Spleen (tissue), 11 donors: ENCODE measurements at regions not wholly inside any gene's neighbourhood (a gene's known extent, or its start where the extent isn't known, plus 50 kb on each side); places are given as distances from the start of the nearest gene placed in this dataset.

Source experiments
- DNase-seq: peaks from one replicate; pipeline ENCODE4 v3.0.0-alpha.2; 2020
- H3K27ac ChIP-seq, 8 donors: fragments of 200-600 bp; sonication (generic) in 7 of 8; 1 replicate in 4 of 8; 2 replicates in 4 of 8; pipeline versions ENCODE4 v1.5.0 to v1.8.0; 2016 to 2021; ENCODE audit warnings: inconsistent platforms in 4 of 8, mild to moderate bottlenecking in 4 of 8, moderate library complexity in 1 of 8
- H3K27me3 ChIP-seq, 7 donors: fragments of 200-600 bp; sonication (generic) in 6 of 7; replicated peaks in 1 of 7; 1 replicate in 4 of 7; 2 replicates in 3 of 7; pipeline versions ENCODE4 v1.5.0 to v1.8.0; 2016 to 2021; ENCODE audit warnings: inconsistent platforms in 3 of 7, mild to moderate bottlenecking in 1 of 7
- H3K36me3 ChIP-seq, 6 donors: fragments of 200-600 bp; sonication (generic) in 5 of 6; 1 replicate in 4 of 6; 2 replicates in 2 of 6; pipeline versions ENCODE4 v1.5.0 to v1.8.0; 2016 to 2021; ENCODE audit warnings: inconsistent platforms in 2 of 6
- H3K4me1 ChIP-seq, 6 donors: fragments of 200-600 bp; sonication (generic) in 5 of 6; 1 replicate in 3 of 6; 2 replicates in 3 of 6; pipeline versions ENCODE4 v1.5.0 to v1.8.0; 2016 to 2021; ENCODE audit warnings: inconsistent platforms in 3 of 6
- H3K4me3 ChIP-seq, 8 donors: fragments of 200-600 bp; sonication (generic) in 7 of 8; 1 replicate in 4 of 8; 2 replicates in 4 of 8; pipeline versions ENCODE4 v1.5.0 to v1.8.0; 2016 to 2021; ENCODE audit warnings: inconsistent platforms in 4 of 8, mild to moderate bottlenecking in 4 of 8, moderate library complexity in 2 of 8
- H3K9me3 ChIP-seq, 8 donors: fragments of 200-600 bp; sonication (generic) in 7 of 8; 1 replicate in 4 of 8; 2 replicates in 4 of 8; pipeline versions ENCODE4 v1.5.0 to v1.8.0; 2016 to 2021; ENCODE audit warnings: inconsistent platforms in 4 of 8
- POLR2A ChIP-seq, 3 donors: fragments of 450-650 bp; IDR thresholded peaks; one replicate each; pipeline ENCODE4 v1.5.1; 2017; ENCODE audit warnings: antibody characterized with exemption in 3 of 3, mild to moderate bottlenecking in 1 of 3
- POLR2AphosphoS5 ChIP-seq, 3 donors: sonication (generic); formaldehyde crosslinking; IDR thresholded peaks; one replicate each; pipeline ENCODE4 v1.5.1; 2017; ENCODE audit warnings: antibody characterized with exemption in 3 of 3
- WGBS, 5 donors: extraction: QIAGEN DNeasy Blood & Tissue Kit in 3 of 5; methylation state at CpG; one replicate each; pipeline versions ENCODE4 v1.1.5 to v1.1.7; 2013 to 2018; 5-methylcytosine and 5-hydroxymethylcytosine counted together
- intact Hi-C: fragments of 100-400 bp; cut with DNase I; formaldehyde crosslinking; loops from one replicate; pipeline ENCODE4 v1.15.0; 2023; ENCODE audit warnings: low total_unique reads
- TF ChIP-seq, protein P1 (sequence below), 11 experiments: fragments of 200-600 bp in 7 of 11; fragments of 450-650 bp in 4 of 11; sonication (generic) in 4 of 11; IDR thresholded peaks in 8 of 11; conservative IDR thresholded peaks in 3 of 11; 1 replicate in 7 of 11; 2 replicates in 4 of 11; pipeline versions ENCODE4 v1.4.0 to v1.8.0; 2016 to 2021; ENCODE audit warnings: antibody characterized with exemption in 11 of 11, inconsistent platforms in 4 of 11, mild to moderate bottlenecking in 1 of 11
- donor health status: healthy with polysubstance abuse.
- donor health status: DM: no; HTN: no; CAD: no; lungs with moderate emphysema.
- donor health status: DM: no; HTN: no; CAD: no.
- donor health status: Bipolar disorder and iron deficiency.
- donor health status: healthy.
- donor health status: DM: no; HTN: no; CAD: no.
- donor health status: DM: yes; HTN: yes; CAD: no.

DNA sequence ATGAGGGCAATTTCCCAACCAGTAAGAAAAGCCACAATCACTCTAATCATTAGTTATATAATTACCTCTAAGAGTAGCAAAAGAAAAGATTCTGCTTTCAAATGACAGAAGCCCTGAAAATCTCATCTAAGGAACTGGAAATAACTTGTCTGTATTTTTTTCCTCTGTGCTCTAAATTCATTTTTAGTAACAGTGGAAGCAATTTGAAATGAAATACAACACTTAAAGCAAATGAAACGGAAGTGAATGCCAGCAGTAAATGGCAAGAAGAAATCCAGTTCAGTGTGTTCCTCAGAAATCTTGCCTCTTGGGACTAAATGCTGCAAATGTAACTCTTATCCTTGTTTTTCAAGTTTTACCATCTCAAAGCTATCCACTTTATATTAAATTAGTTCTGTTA is 294.9 kb downstream of the TAF11L14 start:
- no peak for DNase-seq

DNA sequence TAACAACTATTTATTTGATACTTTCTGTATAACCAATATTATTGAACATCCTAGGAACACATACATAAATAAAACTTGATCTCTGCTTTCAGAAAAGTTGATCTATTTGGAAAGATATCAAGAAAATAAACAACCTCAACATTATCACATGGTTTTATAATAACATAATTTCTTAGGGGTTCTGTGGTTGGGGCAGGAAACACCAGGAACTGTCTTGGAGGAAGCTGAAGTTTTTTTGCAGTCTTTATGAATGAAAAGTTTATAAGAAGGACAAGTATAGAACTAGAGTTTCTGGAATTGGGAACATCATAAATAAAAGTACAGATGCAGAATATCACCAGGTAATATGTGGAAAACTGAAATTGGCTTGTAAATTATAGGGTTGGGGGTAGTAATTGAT is 296.1 kb downstream of the TAF11L14 start:
- H3K36me3 ChIP-seq: no peaks in the 10 kb centered on the region
- DNase-seq: no peak
- intact Hi-C loops: no loop called here
- no peak overlapping the region for H3K27ac ChIP-seq
- H3K4me1 ChIP-seq: no peaks in the 10 kb centered on the region
- H3K9me3 ChIP-seq: peaks cover 12 to 43% (median 36%) of the 10 kb centered on the region in 8 donors
- TF ChIP-seq, protein P1, sequence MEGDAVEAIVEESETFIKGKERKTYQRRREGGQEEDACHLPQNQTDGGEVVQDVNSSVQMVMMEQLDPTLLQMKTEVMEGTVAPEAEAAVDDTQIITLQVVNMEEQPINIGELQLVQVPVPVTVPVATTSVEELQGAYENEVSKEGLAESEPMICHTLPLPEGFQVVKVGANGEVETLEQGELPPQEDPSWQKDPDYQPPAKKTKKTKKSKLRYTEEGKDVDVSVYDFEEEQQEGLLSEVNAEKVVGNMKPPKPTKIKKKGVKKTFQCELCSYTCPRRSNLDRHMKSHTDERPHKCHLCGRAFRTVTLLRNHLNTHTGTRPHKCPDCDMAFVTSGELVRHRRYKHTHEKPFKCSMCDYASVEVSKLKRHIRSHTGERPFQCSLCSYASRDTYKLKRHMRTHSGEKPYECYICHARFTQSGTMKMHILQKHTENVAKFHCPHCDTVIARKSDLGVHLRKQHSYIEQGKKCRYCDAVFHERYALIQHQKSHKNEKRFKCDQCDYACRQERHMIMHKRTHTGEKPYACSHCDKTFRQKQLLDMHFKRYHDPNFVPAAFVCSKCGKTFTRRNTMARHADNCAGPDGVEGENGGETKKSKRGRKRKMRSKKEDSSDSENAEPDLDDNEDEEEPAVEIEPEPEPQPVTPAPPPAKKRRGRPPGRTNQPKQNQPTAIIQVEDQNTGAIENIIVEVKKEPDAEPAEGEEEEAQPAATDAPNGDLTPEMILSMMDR (IDR thresholded peaks at IDR 0.05 in 8 of 11, conservative IDR thresholded peaks at IDR 0.05 in 3 of 11): no peak
- H3K4me3 ChIP-seq: no peak overlapping the region
- no peaks in the 10 kb centered on the region for H3K27me3 ChIP-seq

More for the DNA sequence above, 294.9 kb downstream of the TAF11L14 start:
- Histone ChIP-seq H3K9me3 (peaks cover 10 to 35% (median 25%) of the 10 kb centered on the region in 8 donors), H3K27ac (no peak overlapping the region), H3K27me3 (no peaks in the 10 kb centered on the region), H3K4me1 (no peaks in the 10 kb centered on the region), H3K4me3 (no peak overlapping the region), H3K36me3 (no peaks in the 10 kb centered on the region)
- WGBS, 5 donors: 10 to 16% (median 14%) methylated on average over 1 of the region's 1 CpG
- TF ChIP-seq POLR2AphosphoS5 (IDR thresholded peaks at IDR 0.05): no peak
- TF ChIP-seq, protein P1 (IDR thresholded peaks at IDR 0.05 in 8 of 11, conservative IDR thresholded peaks at IDR 0.05 in 3 of 11): no peak
- intact Hi-C loops: no loop called here

DNA sequence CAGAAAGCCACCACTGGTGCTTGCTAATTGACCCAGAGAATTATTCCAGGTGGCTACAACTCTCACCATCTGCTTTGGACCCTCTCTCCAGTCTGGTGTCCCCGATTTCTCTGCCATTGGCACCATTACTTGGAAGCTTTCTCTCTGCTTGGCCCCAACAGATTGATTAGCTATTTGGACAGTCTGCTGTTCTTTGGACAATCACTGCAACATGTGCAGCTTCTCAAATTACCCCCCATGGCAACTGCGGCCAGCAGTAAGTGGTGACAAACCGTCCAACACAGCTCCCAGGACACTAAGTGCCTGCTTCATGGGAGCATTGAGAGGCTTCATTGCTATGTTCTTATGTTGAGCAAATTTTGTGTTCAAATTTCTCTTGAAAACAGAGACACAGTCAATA is 309.8 kb downstream of the TAF11L14 start:
- intact Hi-C loops: no loop called here
- no peak overlapping the region for H3K27ac ChIP-seq
- WGBS, 5 donors: 75 to 92% (median 79%) methylated on average over 3 of the region's 3 CpGs
- no peaks in the 10 kb centered on the region for H3K27me3 ChIP-seq
- DNase-seq: no peak
- no peaks in the 10 kb centered on the region for H3K36me3 ChIP-seq
- peaks cover 0 to 37% (median 24%) of the 10 kb centered on the region in 8 donors for H3K9me3 ChIP-seq
- no peak overlapping the region for H3K4me3 ChIP-seq
- TF ChIP-seq POLR2A (IDR thresholded peaks at IDR 0.05) (no peak), POLR2AphosphoS5 (IDR thresholded peaks at IDR 0.05) (no peak)
- TF ChIP-seq, protein P1 (IDR thresholded peaks at IDR 0.05 in 8 of 11, conservative IDR thresholded peaks at IDR 0.05 in 3 of 11): no peak
- no peaks in the 10 kb centered on the region for H3K4me1 ChIP-seq

DNA sequence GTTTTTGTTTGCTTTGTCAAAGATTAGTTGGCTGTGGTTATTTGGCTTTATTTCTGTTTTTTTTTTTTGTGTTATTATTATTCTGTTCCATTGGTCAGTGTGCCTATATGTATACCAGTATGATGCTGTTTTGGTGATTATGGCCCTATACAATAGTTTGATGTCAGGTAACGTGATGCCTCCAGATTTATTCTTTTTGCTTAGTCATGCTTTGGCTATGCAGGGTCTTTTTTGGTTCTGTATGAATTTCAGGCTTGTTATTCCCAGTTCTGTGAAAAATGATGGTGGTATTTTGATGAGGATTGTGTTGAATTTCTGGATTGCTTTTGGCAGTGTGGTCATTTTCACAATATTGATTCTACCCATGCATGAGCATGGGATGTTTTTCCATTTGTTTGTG is 312.8 kb downstream of the TAF11L14 start:
- peaks cover 0 to 3% (median 0%) of the 10 kb centered on the region in 7 donors for H3K27me3 ChIP-seq
- intact Hi-C loops: no loop called here
- TF ChIP-seq POLR2A (IDR thresholded peaks at IDR 0.05) (no peak), POLR2AphosphoS5 (IDR thresholded peaks at IDR 0.05) (no peak)
- TF ChIP-seq, protein P1 (IDR thresholded peaks at IDR 0.05 in 8 of 11, conservative IDR thresholded peaks at IDR 0.05 in 3 of 11): no peak

More for the DNA sequence above, 312.8 kb downstream of the TAF11L14 start:
- Histone ChIP-seq H3K9me3 (peaks cover 0 to 61% (median 36%) of the 10 kb centered on the region in 8 donors), H3K4me3 (no peak overlapping the region), H3K27ac (no peak overlapping the region), H3K36me3 (no peaks in the 10 kb centered on the region), H3K4me1 (no peaks in the 10 kb centered on the region)
- DNase-seq: no peak
- 47 to 75% (median 69%) methylated on average over 1 of the region's 1 CpG for WGBS, 5 donors
